ENCODE measurements at regions not wholly inside any gene's neighbourhood (a gene's known extent, or its start where the extent isn't known, plus 50 kb on each side); places are given as distances from the start of the nearest gene placed in this dataset.
A peak's percentile ranks its signal among the peaks of the same experiment; 100 is the strongest.

- no peaks in the 10 kb centered on the region for H3K27me3 Mint-ChIP-seq (ENCODE audit: insufficient read depth, unreplicated experiment)
- H3K36me3 Mint-ChIP-seq (ENCODE audit: insufficient read depth, unreplicated experiment): no peaks in the 10 kb centered on the region
- POLR2A ChIA-PET: no interaction called here
- no TSS peak for BruUV-seq (replicated peaks)
- TF ChIP-seq, protein P1, sequence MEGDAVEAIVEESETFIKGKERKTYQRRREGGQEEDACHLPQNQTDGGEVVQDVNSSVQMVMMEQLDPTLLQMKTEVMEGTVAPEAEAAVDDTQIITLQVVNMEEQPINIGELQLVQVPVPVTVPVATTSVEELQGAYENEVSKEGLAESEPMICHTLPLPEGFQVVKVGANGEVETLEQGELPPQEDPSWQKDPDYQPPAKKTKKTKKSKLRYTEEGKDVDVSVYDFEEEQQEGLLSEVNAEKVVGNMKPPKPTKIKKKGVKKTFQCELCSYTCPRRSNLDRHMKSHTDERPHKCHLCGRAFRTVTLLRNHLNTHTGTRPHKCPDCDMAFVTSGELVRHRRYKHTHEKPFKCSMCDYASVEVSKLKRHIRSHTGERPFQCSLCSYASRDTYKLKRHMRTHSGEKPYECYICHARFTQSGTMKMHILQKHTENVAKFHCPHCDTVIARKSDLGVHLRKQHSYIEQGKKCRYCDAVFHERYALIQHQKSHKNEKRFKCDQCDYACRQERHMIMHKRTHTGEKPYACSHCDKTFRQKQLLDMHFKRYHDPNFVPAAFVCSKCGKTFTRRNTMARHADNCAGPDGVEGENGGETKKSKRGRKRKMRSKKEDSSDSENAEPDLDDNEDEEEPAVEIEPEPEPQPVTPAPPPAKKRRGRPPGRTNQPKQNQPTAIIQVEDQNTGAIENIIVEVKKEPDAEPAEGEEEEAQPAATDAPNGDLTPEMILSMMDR (IDR thresholded peaks at IDR 0.05; ENCODE audit: insufficient read depth in 1 of 2, low read depth in 1 of 2, low read length in 1 of 2, severe bottlenecking in 1 of 2, unreplicated experiment in 1 of 2): no peak
- no peaks in the 10 kb centered on the region for H3K9me3 Mint-ChIP-seq (ENCODE audit: unreplicated experiment)
- Histone ChIP-seq H3K4me3 (ENCODE audit: low read depth, low read length) (no peak overlapping the region), H3K4me1 (peaks cover 23% of the 10 kb centered on the region), H3K9me3 (no peaks in the 10 kb centered on the region), H3K36me3 (ENCODE audit: control insufficient read depth, insufficient read depth, low read length) (no peaks in the 10 kb centered on the region), H3K27me3 (replicated peaks; ENCODE audit: control insufficient read depth, insufficient read depth, low read length) (no peaks in the 10 kb centered on the region)
- DNase-seq: no peak
- H3K4me3 Mint-ChIP-seq (ENCODE audit: unreplicated experiment): no peak overlapping the region
- H3K27ac Mint-ChIP-seq (ENCODE audit: unreplicated experiment): no peak overlapping the region
- H3K4me1 Mint-ChIP-seq (ENCODE audit: low read depth, unreplicated experiment): peaks cover 13% of the 10 kb centered on the region
- intact Hi-C loops (cut with micrococcal nuclease; ENCODE audit: unreplicated experiment): loop anchor here (2.0 to 10.0 kb wide), 5 partner anchors 111 to 877 kb away; partner anchors contain the start of gene THBS1
- CTCF ChIA-PET: interaction anchor here (0.6 kb wide), 2 partner anchors 10 to 159 kb away, joined by 3 read pairs; no protein-coding TSS in a partner anchor
Observed at GRCh38 chr15:38705436-38706219, 141.0 kb upstream of the RASGRP1 start.

- CTCF ChIA-PET: interaction anchor here (1.2 to 1.4 kb wide), 3 partner anchors 147 to 874 kb away, joined by 4 to 6 read pairs (median 6); partner anchors contain the start of gene THBS1
- POLR2A ChIA-PET: interaction anchor here (0.6 kb wide), 1 partner anchor 59 kb away, joined by 3 read pairs; no protein-coding TSS in a partner anchor
- Histone ChIP-seq H3K27me3 (replicated peaks; ENCODE audit: control insufficient read depth, insufficient read depth, low read length) (no peaks in the 10 kb centered on the region), H3K4me1 (peaks cover 10% of the 10 kb centered on the region), H3K9me3 (no peaks in the 10 kb centered on the region), H3K36me3 (ENCODE audit: control insufficient read depth, insufficient read depth, low read length) (no peaks in the 10 kb centered on the region), H3K4me3 (ENCODE audit: low read depth, low read length) (no peak overlapping the region)
- no TSS peak for BruUV-seq (replicated peaks)
- H3K27me3 Mint-ChIP-seq (ENCODE audit: insufficient read depth, unreplicated experiment): no peaks in the 10 kb centered on the region
- H3K4me1 Mint-ChIP-seq (ENCODE audit: low read depth, unreplicated experiment): peaks cover 7% of the 10 kb centered on the region
- H3K4me3 Mint-ChIP-seq (ENCODE audit: unreplicated experiment): no peak overlapping the region
- TF ChIP-seq, protein P1 (IDR thresholded peaks at IDR 0.05; ENCODE audit: insufficient read depth in 1 of 2, low read depth in 1 of 2, low read length in 1 of 2, severe bottlenecking in 1 of 2, unreplicated experiment in 1 of 2): no peak
- H3K27ac Mint-ChIP-seq (ENCODE audit: unreplicated experiment): no peak overlapping the region
- H3K36me3 Mint-ChIP-seq (ENCODE audit: insufficient read depth, unreplicated experiment): no peaks in the 10 kb centered on the region
- DNase-seq: no peak
- intact Hi-C loops (cut with micrococcal nuclease; ENCODE audit: unreplicated experiment): loop anchor here (1.0 to 10.0 kb wide), 6 partner anchors 110 to 875 kb away; partner anchors contain the start of gene THBS1
- no peaks in the 10 kb centered on the region for H3K9me3 Mint-ChIP-seq (ENCODE audit: unreplicated experiment)
Observed at GRCh38 chr15:38706956-38707355, 142.3 kb upstream of the RASGRP1 start.

DNA sequence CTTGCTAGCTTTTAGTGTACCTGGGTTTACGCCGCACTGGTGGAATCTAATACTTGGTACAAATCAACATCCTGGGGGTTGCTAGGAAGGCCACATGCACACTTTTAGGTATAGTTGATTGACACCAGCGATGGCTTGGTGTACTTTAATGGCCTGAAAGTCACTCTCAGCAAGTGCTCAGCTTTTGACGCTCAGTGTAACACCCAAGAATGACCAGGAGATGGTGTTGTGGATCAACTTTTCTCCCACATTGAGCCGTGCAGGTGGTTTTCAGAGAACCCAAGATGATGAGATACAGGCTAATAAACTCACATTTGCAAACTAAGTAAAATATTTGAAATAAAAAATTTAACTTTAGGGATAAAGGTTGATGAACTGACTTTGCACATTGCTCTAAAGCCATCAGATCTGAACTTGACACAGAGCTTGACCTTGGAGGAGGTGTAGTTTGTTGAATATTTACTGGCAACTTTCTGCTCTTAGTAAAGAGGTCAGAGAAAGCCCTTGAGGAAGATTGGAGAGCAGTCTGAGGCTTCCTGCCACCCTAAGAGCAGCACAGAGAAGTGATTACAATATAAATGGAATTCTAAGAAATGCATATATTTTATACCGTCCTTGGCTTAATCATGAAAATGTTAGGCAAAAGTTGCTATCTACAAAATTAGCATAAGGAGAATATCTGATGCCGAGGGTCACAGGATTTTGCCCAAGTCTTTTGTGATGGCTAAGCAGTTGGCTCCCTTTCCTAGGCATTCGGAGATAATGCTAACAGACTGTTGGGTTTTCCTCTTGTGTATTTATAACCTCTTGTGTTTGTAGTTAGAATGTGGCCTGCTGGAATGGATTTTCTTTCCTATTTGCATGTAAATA lies 143.4 kb upstream of the RASGRP1 start:
- H3K4me3 Mint-ChIP-seq (ENCODE audit: unreplicated experiment): no peak overlapping the region
- Histone ChIP-seq H3K4me1 (peaks cover 1% of the 10 kb centered on the region; the same call in 1 of the 2 replicates), H3K36me3 (ENCODE audit: control insufficient read depth, insufficient read depth, low read length) (no peaks in the 10 kb centered on the region), H3K4me3 (ENCODE audit: low read depth, low read length) (no peak overlapping the region), H3K27me3 (replicated peaks; ENCODE audit: control insufficient read depth, insufficient read depth, low read length) (no peaks in the 10 kb centered on the region), H3K9me3 (no peaks in the 10 kb centered on the region)
- H3K4me1 Mint-ChIP-seq (ENCODE audit: low read depth, unreplicated experiment): no peaks in the 10 kb centered on the region
- no peaks in the 10 kb centered on the region for H3K27me3 Mint-ChIP-seq (ENCODE audit: insufficient read depth, unreplicated experiment)
- CTCF ChIA-PET: interaction anchor here (0.5 to 1.4 kb wide), 10 partner anchors 17 to 886 kb away, joined by 3 to 7 read pairs (median 4); partner anchors contain the start of gene THBS1
- POLR2A ChIA-PET: interaction anchor here (1.0 kb wide), 1 partner anchor 873 kb away, joined by 6 read pairs; the partner anchor contains the start of gene THBS1
- TF ChIP-seq, protein P1 (IDR thresholded peaks at IDR 0.05; ENCODE audit: insufficient read depth in 1 of 2, low read depth in 1 of 2, low read length in 1 of 2, severe bottlenecking in 1 of 2, unreplicated experiment in 1 of 2): peak; percentile 68 to 70
- no peak overlapping the region for H3K27ac Mint-ChIP-seq (ENCODE audit: unreplicated experiment)
- no peaks in the 10 kb centered on the region for H3K9me3 Mint-ChIP-seq (ENCODE audit: unreplicated experiment)
- no TSS peak for BruUV-seq (replicated peaks)
- H3K36me3 Mint-ChIP-seq (ENCODE audit: insufficient read depth, unreplicated experiment): no peaks in the 10 kb centered on the region
- intact Hi-C loops (cut with micrococcal nuclease; ENCODE audit: unreplicated experiment): loop anchor here (1.0 to 10.0 kb wide), 6 partner anchors 109 to 874 kb away; partner anchors contain the start of gene THBS1
- DNase-seq: peak in 1 of 2 experiments; percentile 62

All from Caco-2 (cell line).